Endothelial cell of umbilical vein (primary cell): ENCODE measurements at regions not wholly inside any gene's neighbourhood (a gene's known extent, or its start where the extent isn't known, plus 50 kb on each side); places are given as distances from the start of the nearest gene placed in this dataset.

Experiments used
- BruUV-seq: library from RNA; stranded (reverse); fragments of 400-500 nt; replicated peaks from 2 replicates; lab custom pipeline; 2021; lab: Mats Ljungman, UMichigan
- CTCF ChIA-PET: fragments of 300-600, 350-600 bp; sonication (Branson Sonifier 250); formaldehyde crosslinking; loops from one replicate; lab custom pipeline; 2021; ENCODE audit warnings: antibody characterized with exemption, inconsistent platforms; lab: Charles Lee
- POLR2A ChIA-PET: fragments of 300-600, 350-600 bp; sonication (Branson Sonifier 250); formaldehyde crosslinking; loops from one replicate; lab custom pipeline; 2021; ENCODE audit warnings: antibody characterized with exemption, inconsistent platforms; lab: Charles Lee
- DNase-seq: peaks from one replicate; pipeline ENCODE4 v3.0.0-alpha.2; 2011; ENCODE audit warnings: low read depth, low spot score
- FAIRE-seq: peaks from 2 replicates; lab custom pipeline; 2011; peaks lifted over from hg19 to GRCh38; lab: Jason Lieb, UNC
- H2AFZ ChIP-seq: 2 replicates; pipeline ENCODE4 v1.6.0; 2012; ENCODE audit warnings: low read depth, low read length, control low read depth, inconsistent platforms
- H3K27ac ChIP-seq: 2 replicates; pipeline ENCODE4 v1.5.1; 2011; ENCODE audit warnings: low read depth, mild to moderate bottlenecking, control low read depth, low read length, moderate library complexity; ENCODE audit not compliant: insufficient read depth
- H3K27me3 ChIP-seq, 2 experiments: 2 replicates each; pipeline versions ENCODE4 v1.6.0 to v1.6.1; 2011; ENCODE audit warnings: low read length in 2 of 2, mixed read lengths in 1 of 2; ENCODE audit not compliant: control insufficient read depth in 2 of 2, insufficient read depth in 2 of 2
- H3K36me3 ChIP-seq, 2 experiments: 2 replicates in 1 of 2; 3 replicates in 1 of 2; pipeline ENCODE4 v1.5.1; 2011; ENCODE audit warnings: low read length in 2 of 2, mild to moderate bottlenecking in 1 of 2, moderate library complexity in 1 of 2; ENCODE audit not compliant: control insufficient read depth in 2 of 2, insufficient read depth in 2 of 2; ENCODE audit errors: extremely low read depth in 1 of 2
- H3K4me1 ChIP-seq: 3 replicates; pipeline ENCODE4 v1.5.1; 2011; ENCODE audit warnings: mild to moderate bottlenecking, low read length; ENCODE audit not compliant: control insufficient read depth, insufficient read depth; ENCODE audit errors: extremely low read depth
- H3K4me2 ChIP-seq: 2 replicates; pipeline ENCODE4 v1.6.1; 2011; ENCODE audit warnings: low read length, control low read depth, mixed read lengths; ENCODE audit not compliant: insufficient read depth
- H3K4me3 ChIP-seq, 3 experiments: fragments of 200-600 bp in 1 of 3; sonication (generic), shearing (Covaris generic) in 1 of 3; replicated peaks in 1 of 3; 2 replicates each; pipeline ENCODE4 v1.5.1; 2011 to 2016; ENCODE audit warnings: control low read depth in 3 of 3, low read length in 3 of 3, mild to moderate bottlenecking in 2 of 3, inconsistent platforms in 1 of 3, low read depth in 1 of 3, moderate library complexity in 1 of 3; ENCODE audit not compliant: insufficient read depth in 1 of 3
- H3K79me2 ChIP-seq: 2 replicates; pipeline ENCODE4 v1.6.0; 2012; ENCODE audit warnings: low read length, inconsistent platforms; ENCODE audit not compliant: control insufficient read depth, insufficient read depth
- H3K9ac ChIP-seq: replicated peaks from 2 replicates; pipeline ENCODE3; 2011; ENCODE audit warnings: low read length, control low read depth; ENCODE audit not compliant: insufficient read depth; ENCODE audit errors: extremely low read depth
- H3K9me1 ChIP-seq: replicated peaks from 3 replicates; pipeline ENCODE4 v1.6.0; 2011; ENCODE audit warnings: mild to moderate bottlenecking, low read length; ENCODE audit not compliant: control insufficient read depth, insufficient read depth; ENCODE audit errors: extremely low read depth
- H3K9me3 ChIP-seq: replicated peaks from 2 replicates; pipeline ENCODE4 v1.5.1; 2012; ENCODE audit warnings: low read length, inconsistent platforms; ENCODE audit not compliant: control insufficient read depth, insufficient read depth
- H4K20me1 ChIP-seq: replicated peaks from 2 replicates; pipeline ENCODE3; 2011; ENCODE audit warnings: mild to moderate bottlenecking, low read length; ENCODE audit not compliant: control insufficient read depth, insufficient read depth; ENCODE audit errors: extremely low read depth
- EZH2 ChIP-seq: IDR thresholded peaks from 2 replicates; pipeline ENCODE4 v1.6.1; 2012; ENCODE audit warnings: borderline replicate concordance, low read depth, mild to moderate bottlenecking, moderate library complexity, low read length, inconsistent platforms; ENCODE audit not compliant: severe bottlenecking
- FOS ChIP-seq: IDR thresholded peaks from 2 replicates; pipeline ENCODE4 v1.6.1; 2011; ENCODE audit warnings: mild to moderate bottlenecking, low read length, moderate library complexity, borderline replicate concordance; ENCODE audit not compliant: insufficient read depth
- GATA2 ChIP-seq: IDR thresholded peaks from 2 replicates; pipeline ENCODE4 v1.7.0; 2011; ENCODE audit warnings: low read depth, mild to moderate bottlenecking, moderate library complexity, mixed read lengths, low read length; ENCODE audit not compliant: insufficient read length, insufficient read depth
- JUN ChIP-seq: IDR thresholded peaks from 2 replicates; pipeline ENCODE4 v1.6.1; 2011; ENCODE audit warnings: borderline replicate concordance, low read depth; ENCODE audit not compliant: insufficient read length, insufficient read depth
- MYC ChIP-seq: IDR thresholded peaks from one replicate; pipeline ENCODE4 v1.6.1; 2011; ENCODE audit warnings: mild to moderate bottlenecking, low read depth, low read length
- POLR2A ChIP-seq: IDR thresholded peaks from 2 replicates; pipeline ENCODE4 v1.6.1; 2012; ENCODE audit warnings: low read depth, mild to moderate bottlenecking, control low read depth, low read length
- POLR2AphosphoS5 ChIP-seq: IDR thresholded peaks from 2 replicates; pipeline ENCODE4 v1.6.1; 2012; ENCODE audit warnings: low read depth, mild to moderate bottlenecking, control low read depth, low read length, moderate library complexity; ENCODE audit not compliant: insufficient read depth
- dilution Hi-C: fragments of 300-500 bp; cut with MboI; formaldehyde crosslinking; loops from one replicate; pipeline ENCODE4 v1.15.0; 2019; ENCODE audit warnings: low sequenced_read_pairs; ENCODE audit not compliant: extremely low pct_ligation_motif_present
- intact Hi-C: fragments of 100-400 bp; cut with micrococcal nuclease; formaldehyde crosslinking; loops from one replicate; pipeline ENCODE4 v1.10.0; 2022
- TF ChIP-seq, protein P1 (sequence below): IDR thresholded peaks from 2 replicates; pipeline ENCODE4 v1.6.1; 2011; ENCODE audit not compliant: insufficient read depth, insufficient read length
- TF ChIP-seq, protein P2 (sequence below), 2 donors: IDR thresholded peaks; 1 replicate in 1 of 2; 2 replicates in 1 of 2; pipeline ENCODE4 v1.5.1; 2011; ENCODE audit warnings: low read length in 2 of 2, mild to moderate bottlenecking in 2 of 2, moderate library complexity in 2 of 2, control low read depth in 1 of 2, inconsistent platforms in 1 of 2, low read depth in 1 of 2; ENCODE audit not compliant: insufficient read depth in 1 of 2; ENCODE audit errors: extremely low read depth in 1 of 2

DNA sequence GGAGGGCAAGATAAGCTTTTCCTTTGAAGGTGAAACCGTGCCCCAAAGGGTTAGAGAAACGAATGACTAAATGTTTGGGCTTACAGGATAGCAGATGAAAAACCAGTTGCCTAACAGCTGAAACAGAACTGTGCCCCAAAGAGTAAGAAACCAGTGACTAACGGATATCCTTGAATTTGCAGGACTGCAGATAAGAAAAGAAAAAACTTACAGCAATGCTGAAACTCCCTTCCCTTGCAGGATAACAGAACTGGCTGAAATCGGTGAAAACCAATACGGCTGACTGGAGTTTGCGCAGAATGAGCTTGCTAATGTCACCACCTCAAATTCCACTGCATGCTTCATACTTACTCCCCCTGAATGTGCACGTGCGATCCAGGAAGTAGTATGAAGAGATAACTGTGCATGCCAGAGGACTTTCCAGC lies 175.2 kb upstream of the NLRP1 start:
- peak overlapping the region; percentile 44 for H3K27ac ChIP-seq
- no peak overlapping the region for H3K9ac ChIP-seq
- peak overlapping the region; percentile 39 for H2AFZ ChIP-seq
- intact Hi-C loops = loop anchor here (2.0 kb wide), 2 partner anchors 25 to 67 kb away; no protein-coding TSS in a partner anchor
- H3K79me2 ChIP-seq = no peaks in the 10 kb centered on the region
- no peaks in the 10 kb centered on the region for H3K27me3 ChIP-seq
- POLR2A ChIA-PET = interaction anchor here (0.9 to 2.1 kb wide), 2 partner anchors 16 to 27 kb away, joined by 3 to 6 read pairs; no protein-coding TSS in a partner anchor
- peak overlapping the region; percentile 28 for H3K4me2 ChIP-seq
- H3K9me1 ChIP-seq = no peaks in the 10 kb centered on the region
- FAIRE-seq = peak; percentile 97
- TF ChIP-seq JUN = peak; percentile 22
- TF ChIP-seq MYC = peak; percentile 80
- TF ChIP-seq, protein P1, sequence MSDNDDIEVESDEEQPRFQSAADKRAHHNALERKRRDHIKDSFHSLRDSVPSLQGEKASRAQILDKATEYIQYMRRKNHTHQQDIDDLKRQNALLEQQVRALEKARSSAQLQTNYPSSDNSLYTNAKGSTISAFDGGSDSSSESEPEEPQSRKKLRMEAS = no peak
- TF ChIP-seq POLR2AphosphoS5 = peak; percentile 65
- TF ChIP-seq, protein P2, sequence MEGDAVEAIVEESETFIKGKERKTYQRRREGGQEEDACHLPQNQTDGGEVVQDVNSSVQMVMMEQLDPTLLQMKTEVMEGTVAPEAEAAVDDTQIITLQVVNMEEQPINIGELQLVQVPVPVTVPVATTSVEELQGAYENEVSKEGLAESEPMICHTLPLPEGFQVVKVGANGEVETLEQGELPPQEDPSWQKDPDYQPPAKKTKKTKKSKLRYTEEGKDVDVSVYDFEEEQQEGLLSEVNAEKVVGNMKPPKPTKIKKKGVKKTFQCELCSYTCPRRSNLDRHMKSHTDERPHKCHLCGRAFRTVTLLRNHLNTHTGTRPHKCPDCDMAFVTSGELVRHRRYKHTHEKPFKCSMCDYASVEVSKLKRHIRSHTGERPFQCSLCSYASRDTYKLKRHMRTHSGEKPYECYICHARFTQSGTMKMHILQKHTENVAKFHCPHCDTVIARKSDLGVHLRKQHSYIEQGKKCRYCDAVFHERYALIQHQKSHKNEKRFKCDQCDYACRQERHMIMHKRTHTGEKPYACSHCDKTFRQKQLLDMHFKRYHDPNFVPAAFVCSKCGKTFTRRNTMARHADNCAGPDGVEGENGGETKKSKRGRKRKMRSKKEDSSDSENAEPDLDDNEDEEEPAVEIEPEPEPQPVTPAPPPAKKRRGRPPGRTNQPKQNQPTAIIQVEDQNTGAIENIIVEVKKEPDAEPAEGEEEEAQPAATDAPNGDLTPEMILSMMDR (IDR thresholded peaks at IDR 0.05; ENCODE audit: extremely low read depth in 1 of 2, insufficient read depth in 1 of 2, low read depth in 1 of 2, low read length in 2 of 2) = no peak
- peak; percentile 92 for TF ChIP-seq GATA2
- TF ChIP-seq FOS = peak; percentile 29
- TF ChIP-seq POLR2A = peak; percentile 2
- no peak for TF ChIP-seq EZH2
- no peak overlapping the region for H3K4me3 ChIP-seq
- dilution Hi-C loops = no loop called here
- peak; percentile 97 for DNase-seq
- H4K20me1 ChIP-seq = no peaks in the 10 kb centered on the region
- H3K4me1 ChIP-seq = peaks cover 15% of the 10 kb centered on the region
- no peaks in the 10 kb centered on the region for H3K36me3 ChIP-seq
- no TSS peak for BruUV-seq
- H3K9me3 ChIP-seq = no peaks in the 10 kb centered on the region
- CTCF ChIA-PET = interaction anchor here (0.8 to 2.9 kb wide), 9 partner anchors 12 to 321 kb away, joined by 3 to 12 read pairs (median 3); partner anchors contain the start of gene C1QBP
